ENCODE measurements at regions not wholly inside any gene's neighbourhood (a gene's known extent, or its start where the extent isn't known, plus 50 kb on each side); places are given as distances from the start of the nearest gene placed in this dataset.
"Not testable (repeated sequence)": the region's sequence is repeated elsewhere in the genome, so short reads cannot be mapped to it uniquely, and the experiment has no call there.

- Histone ChIP-seq H3K27ac (ENCODE audit: low read depth, low read length, poor library complexity, severe bottlenecking) (no peak overlapping the region), H3K9me3 (ENCODE audit: low read length) (no peaks in the 10 kb centered on the region), H2AFZ (ENCODE audit: low read length) (no peak overlapping the region), H3K36me3 (ENCODE audit: insufficient read depth, low read length) (no peaks in the 10 kb centered on the region), H3K9me2 (ENCODE audit: insufficient read depth, low read length) (no peaks in the 10 kb centered on the region), H3K4me3 (ENCODE audit: low read depth, low read length, poor library complexity, severe bottlenecking) (no peak overlapping the region), H3K4me2 (ENCODE audit: low read length) (no peak overlapping the region), H3K79me2 (ENCODE audit: insufficient read depth, low read depth, low read length) (no peaks in the 10 kb centered on the region), H3K4me1 (ENCODE audit: insufficient read depth, low read length, poor library complexity, severe bottlenecking) (no peaks in the 10 kb centered on the region), H4K20me1 (ENCODE audit: insufficient read depth, low read length) (no peaks in the 10 kb centered on the region)
- TF ChIP-seq EZH2phosphoT487 (IDR thresholded peaks at IDR 0.05; ENCODE audit: borderline replicate concordance, low read depth, low read length) = no peak
- TF ChIP-seq, protein P1, sequence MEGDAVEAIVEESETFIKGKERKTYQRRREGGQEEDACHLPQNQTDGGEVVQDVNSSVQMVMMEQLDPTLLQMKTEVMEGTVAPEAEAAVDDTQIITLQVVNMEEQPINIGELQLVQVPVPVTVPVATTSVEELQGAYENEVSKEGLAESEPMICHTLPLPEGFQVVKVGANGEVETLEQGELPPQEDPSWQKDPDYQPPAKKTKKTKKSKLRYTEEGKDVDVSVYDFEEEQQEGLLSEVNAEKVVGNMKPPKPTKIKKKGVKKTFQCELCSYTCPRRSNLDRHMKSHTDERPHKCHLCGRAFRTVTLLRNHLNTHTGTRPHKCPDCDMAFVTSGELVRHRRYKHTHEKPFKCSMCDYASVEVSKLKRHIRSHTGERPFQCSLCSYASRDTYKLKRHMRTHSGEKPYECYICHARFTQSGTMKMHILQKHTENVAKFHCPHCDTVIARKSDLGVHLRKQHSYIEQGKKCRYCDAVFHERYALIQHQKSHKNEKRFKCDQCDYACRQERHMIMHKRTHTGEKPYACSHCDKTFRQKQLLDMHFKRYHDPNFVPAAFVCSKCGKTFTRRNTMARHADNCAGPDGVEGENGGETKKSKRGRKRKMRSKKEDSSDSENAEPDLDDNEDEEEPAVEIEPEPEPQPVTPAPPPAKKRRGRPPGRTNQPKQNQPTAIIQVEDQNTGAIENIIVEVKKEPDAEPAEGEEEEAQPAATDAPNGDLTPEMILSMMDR (conservative IDR thresholded peaks at IDR 0.05; ENCODE audit: low read length) = no peak
- POLR2A ChIA-PET = interaction anchor here (0.9 kb wide), 1 partner anchor 14 kb away, joined by 3 read pairs; no protein-coding TSS in a partner anchor
- CTCF ChIA-PET (ENCODE audit: unreplicated experiment) = no interaction called here
- DNase-seq (ENCODE audit: low spot score) = no peak
- intact Hi-C loops (cut with micrococcal nuclease; ENCODE audit: unreplicated experiment) = no loop called here
- BruUV-seq (replicated peaks) = no TSS peak
Measured at GRCh38 chr4:77451530-77451929, 154.1 kb upstream of the CXCL13 start.

DNA sequence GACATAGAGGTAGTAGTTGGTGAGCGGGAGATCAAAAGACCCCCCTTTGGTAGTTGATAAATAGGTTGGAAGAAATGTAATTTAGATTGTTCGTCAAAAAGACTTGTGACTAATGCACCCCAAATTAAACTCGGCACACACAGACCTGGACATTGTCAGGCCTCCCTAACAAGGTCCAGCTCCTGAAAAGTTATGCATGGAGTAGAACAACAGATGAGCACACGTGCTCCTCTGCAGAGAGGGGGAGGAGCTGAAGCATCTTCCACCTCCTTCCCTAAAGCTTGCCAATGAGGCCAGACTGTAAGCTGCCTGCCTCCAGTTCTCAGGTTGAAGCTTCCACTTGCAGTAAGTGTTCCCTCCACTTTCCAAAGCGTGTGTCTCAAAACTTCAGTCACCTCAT lies 153.5 kb upstream of the CXCL13 start:
- H3K4me1 ChIP-seq (ENCODE audit: insufficient read depth, low read length, poor library complexity, severe bottlenecking); H3K27ac ChIP-seq (ENCODE audit: low read depth, low read length, poor library complexity, severe bottlenecking); CTCF ChIA-PET (ENCODE audit: unreplicated experiment); BruUV-seq (replicated peaks); H3K9me3 ChIP-seq (ENCODE audit: low read length); H4K20me1 ChIP-seq (ENCODE audit: insufficient read depth, low read length); H3K79me2 ChIP-seq (ENCODE audit: insufficient read depth, low read depth, low read length); H3K36me3 ChIP-seq (ENCODE audit: insufficient read depth, low read length); H3K9me2 ChIP-seq (ENCODE audit: insufficient read depth, low read length); H2AFZ ChIP-seq (ENCODE audit: low read length); POLR2A ChIA-PET; H3K4me3 ChIP-seq (ENCODE audit: low read depth, low read length, poor library complexity, severe bottlenecking); intact Hi-C loops (cut with micrococcal nuclease; ENCODE audit: unreplicated experiment); H3K4me2 ChIP-seq (ENCODE audit: low read length); DNase-seq (ENCODE audit: low spot score): not testable (repeated sequence)

- Histone ChIP-seq H3K4me2 (ENCODE audit: low read length) (no peak overlapping the region), H3K27ac (ENCODE audit: low read depth, low read length, poor library complexity, severe bottlenecking) (no peak overlapping the region), H3K9me2 (ENCODE audit: insufficient read depth, low read length) (no peaks in the 10 kb centered on the region), H3K79me2 (ENCODE audit: insufficient read depth, low read depth, low read length) (no peaks in the 10 kb centered on the region), H3K9me3 (ENCODE audit: low read length) (no peaks in the 10 kb centered on the region), H3K4me3 (ENCODE audit: low read depth, low read length, poor library complexity, severe bottlenecking) (no peak overlapping the region), H3K36me3 (ENCODE audit: insufficient read depth, low read length) (no peaks in the 10 kb centered on the region), H2AFZ (ENCODE audit: low read length) (no peak overlapping the region), H4K20me1 (ENCODE audit: insufficient read depth, low read length) (no peaks in the 10 kb centered on the region), H3K4me1 (ENCODE audit: insufficient read depth, low read length, poor library complexity, severe bottlenecking) (no peaks in the 10 kb centered on the region)
- TF ChIP-seq, protein P1 (conservative IDR thresholded peaks at IDR 0.05; ENCODE audit: low read length) = no peak
- no peak for TF ChIP-seq EZH2phosphoT487 (IDR thresholded peaks at IDR 0.05; ENCODE audit: borderline replicate concordance, low read depth, low read length)
- ChIA-PET CTCF (ENCODE audit: unreplicated experiment) (no interaction called here), POLR2A (no interaction called here)
- DNase-seq (ENCODE audit: low spot score) = no peak
- no TSS peak for BruUV-seq (replicated peaks)
- intact Hi-C loops (cut with micrococcal nuclease; ENCODE audit: unreplicated experiment) = no loop called here
Measured at GRCh38 chr4:77453911-77454310, 151.7 kb upstream of the CXCL13 start.

Data from OCI-LY7 (cell line).